ENCODE measurements at regions not wholly inside any gene's neighbourhood (a gene's known extent, or its start where the extent isn't known, plus 50 kb on each side); places are given as distances from the start of the nearest gene placed in this dataset.
A peak's percentile ranks its signal among the peaks of the same experiment; 100 is the strongest.

DNA sequence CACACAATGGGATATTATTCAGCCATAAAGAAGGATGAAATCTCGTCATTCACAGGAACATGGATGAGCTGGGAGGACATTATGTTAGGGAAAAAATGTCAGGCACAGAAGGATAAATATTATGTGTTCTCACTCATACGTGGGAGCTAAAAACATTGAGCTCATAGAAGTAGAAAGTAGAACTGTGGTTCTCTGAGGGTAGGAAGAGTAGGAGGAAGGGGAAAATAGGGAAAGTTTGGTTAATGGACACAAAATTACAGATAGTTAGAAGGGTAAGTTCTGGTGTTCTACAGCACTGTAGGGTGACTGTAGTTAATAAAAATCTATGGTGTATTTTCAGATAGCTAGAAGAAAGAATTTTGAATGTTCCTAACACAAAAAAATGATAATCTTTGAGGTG lies 102.6 kb upstream of the LIPC start:
- H3K4me3 ChIP-seq = no peak overlapping the region
- H3K9me3 ChIP-seq = no peaks in the 10 kb centered on the region
- TF ChIP-seq EP300 (IDR thresholded peaks at IDR 0.05) (no peak), POLR2A (IDR thresholded peaks at IDR 0.05; ENCODE audit: low read depth) (no peak), POLR2AphosphoS5 (IDR thresholded peaks at IDR 0.05) (no peak)
- TF ChIP-seq, protein P1, sequence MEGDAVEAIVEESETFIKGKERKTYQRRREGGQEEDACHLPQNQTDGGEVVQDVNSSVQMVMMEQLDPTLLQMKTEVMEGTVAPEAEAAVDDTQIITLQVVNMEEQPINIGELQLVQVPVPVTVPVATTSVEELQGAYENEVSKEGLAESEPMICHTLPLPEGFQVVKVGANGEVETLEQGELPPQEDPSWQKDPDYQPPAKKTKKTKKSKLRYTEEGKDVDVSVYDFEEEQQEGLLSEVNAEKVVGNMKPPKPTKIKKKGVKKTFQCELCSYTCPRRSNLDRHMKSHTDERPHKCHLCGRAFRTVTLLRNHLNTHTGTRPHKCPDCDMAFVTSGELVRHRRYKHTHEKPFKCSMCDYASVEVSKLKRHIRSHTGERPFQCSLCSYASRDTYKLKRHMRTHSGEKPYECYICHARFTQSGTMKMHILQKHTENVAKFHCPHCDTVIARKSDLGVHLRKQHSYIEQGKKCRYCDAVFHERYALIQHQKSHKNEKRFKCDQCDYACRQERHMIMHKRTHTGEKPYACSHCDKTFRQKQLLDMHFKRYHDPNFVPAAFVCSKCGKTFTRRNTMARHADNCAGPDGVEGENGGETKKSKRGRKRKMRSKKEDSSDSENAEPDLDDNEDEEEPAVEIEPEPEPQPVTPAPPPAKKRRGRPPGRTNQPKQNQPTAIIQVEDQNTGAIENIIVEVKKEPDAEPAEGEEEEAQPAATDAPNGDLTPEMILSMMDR (IDR thresholded peaks at IDR 0.05) = no peak
- intact Hi-C loops (cut with DNase I) = no loop called here
- WGBS = 78% methylated on average over 2 of the region's 2 CpGs
- no peak overlapping the region for H3K27ac ChIP-seq (replicated peaks in 1 of 4)
- H3K27me3 ChIP-seq = no peaks in the 10 kb centered on the region
- peaks cover 35 to 39% (median 37%) of the 10 kb centered on the region in 4 donors for H3K4me1 ChIP-seq
- no peak for DNase-seq (ENCODE audit: extremely low spot score)
- no peaks in the 10 kb centered on the region for H3K36me3 ChIP-seq

DNA sequence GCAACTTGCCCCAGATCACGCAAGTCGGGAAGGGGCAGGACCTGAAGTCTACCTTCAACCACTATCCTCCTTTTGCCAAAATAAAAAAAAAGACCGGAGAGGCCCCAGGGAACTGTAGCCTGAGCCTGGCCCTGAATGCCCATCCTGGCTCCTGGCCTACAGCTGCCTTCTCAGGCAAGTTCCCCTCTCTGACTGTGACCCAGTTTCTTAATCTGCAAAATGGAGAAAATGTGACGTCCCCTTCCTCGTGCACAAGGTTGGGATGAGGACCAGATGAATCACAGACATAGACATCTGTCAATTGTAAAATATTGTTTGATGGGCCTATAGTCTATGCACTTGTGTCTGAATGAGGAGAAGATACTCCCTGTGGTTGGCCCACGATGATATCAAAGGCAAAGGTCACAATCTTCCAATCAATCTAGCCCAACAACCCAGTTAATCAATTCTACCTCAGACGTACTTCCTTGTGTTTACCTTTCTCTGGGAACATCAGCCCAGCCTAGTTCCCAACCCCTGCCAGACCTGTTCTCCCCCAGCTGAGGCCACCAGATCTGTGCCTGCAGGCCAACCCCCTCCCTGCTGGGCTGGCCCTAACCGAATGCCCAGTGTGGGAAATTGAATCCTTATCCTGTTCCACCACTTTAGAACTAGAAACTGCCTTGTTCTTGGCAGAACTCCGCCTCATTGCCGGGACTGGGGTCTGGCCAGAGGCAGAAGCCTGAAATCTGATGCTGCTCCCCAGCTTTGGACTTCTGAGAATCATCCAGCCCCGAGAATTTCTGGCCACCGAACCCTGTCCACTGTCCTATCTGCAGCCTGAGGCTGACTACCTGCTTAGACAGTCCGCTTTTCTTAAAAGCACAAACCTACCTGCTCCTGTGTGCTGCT lies 101.8 kb upstream of the LIPC start:
- no peaks in the 10 kb centered on the region for H3K36me3 ChIP-seq
- DNase-seq (ENCODE audit: extremely low spot score) = peak; percentile 89
- H3K4me3 ChIP-seq = no peak overlapping the region
- no peak for TF ChIP-seq EP300 (IDR thresholded peaks at IDR 0.05)
- H3K4me1 ChIP-seq = peaks cover 35 to 39% (median 37%) of the 10 kb centered on the region in 4 donors
- WGBS = 81% methylated on average over 13 of the region's 13 CpGs
- peak overlapping the region in 3 of 4 donors; percentile 77 to 83 (median 77) for H3K27ac ChIP-seq (replicated peaks in 1 of 4)
- H3K9me3 ChIP-seq = peaks cover 0 to 5% (median 2%) of the 10 kb centered on the region in 4 donors
- intact Hi-C loops (cut with DNase I) = no loop called here
- H3K27me3 ChIP-seq = no peaks in the 10 kb centered on the region

DNA sequence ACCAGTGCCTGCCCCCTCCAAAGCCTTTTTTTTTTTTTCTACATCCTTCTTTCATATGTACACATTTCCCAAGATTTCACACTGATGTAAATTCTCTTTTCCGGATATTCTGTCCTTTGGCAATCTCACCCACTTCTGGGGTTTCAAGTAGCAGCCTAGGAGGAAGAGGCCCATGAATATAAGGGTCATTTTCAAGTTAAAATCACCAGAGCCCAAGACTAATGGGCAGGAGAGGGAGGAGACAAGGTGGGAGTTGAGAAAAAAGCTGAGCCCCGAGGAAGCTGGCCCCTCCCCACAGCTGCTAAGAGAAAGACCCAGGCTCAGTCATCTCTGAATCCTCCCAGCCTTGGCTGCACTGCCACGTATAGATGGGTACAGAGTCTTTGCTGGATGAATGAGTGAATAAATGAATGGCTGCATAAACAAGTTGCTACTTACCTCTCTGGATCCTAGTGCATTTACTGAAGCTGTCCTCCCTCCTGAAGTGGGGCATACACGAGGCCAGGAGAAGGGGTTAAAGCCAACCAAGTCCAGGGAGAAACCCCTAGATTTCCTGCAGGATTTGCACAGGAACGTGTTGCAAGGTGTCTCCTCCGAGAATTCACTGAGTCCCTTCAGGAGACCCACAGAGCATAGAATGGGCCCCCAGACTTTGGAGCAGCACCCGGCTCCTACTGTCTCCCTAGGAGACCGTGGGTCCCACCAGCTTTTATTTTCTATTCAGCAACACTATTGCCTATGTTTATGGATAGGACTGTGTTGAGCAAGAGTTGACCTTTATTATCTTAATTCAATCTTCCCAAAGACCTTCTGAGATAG lies 100.8 kb upstream of the LIPC start:
- H3K4me3 ChIP-seq = no peak overlapping the region

DNA sequence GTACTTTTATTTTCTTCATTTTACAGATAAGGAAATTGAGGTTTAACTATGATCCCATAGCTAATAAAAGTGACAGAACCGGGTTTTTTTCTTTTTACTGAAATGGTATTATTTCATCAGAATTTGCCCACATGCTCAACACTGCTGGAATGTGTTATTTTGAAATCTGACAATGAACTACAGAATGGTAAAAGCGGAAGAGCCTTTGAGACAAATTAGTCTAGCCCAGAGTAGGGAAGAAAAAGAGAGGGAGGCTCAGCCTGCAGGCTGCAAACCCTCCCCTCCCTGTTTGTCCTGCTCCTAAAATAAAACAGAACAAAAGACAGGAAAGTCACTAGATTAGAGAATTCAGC lies 100.3 kb upstream of the LIPC start:
- TF ChIP-seq POLR2AphosphoS5 (IDR thresholded peaks at IDR 0.05) (no peak), EP300 (IDR thresholded peaks at IDR 0.05) (no peak), POLR2A (IDR thresholded peaks at IDR 0.05; ENCODE audit: low read depth) (no peak)
- TF ChIP-seq, protein P1 (IDR thresholded peaks at IDR 0.05) = no peak
- Histone ChIP-seq H3K27me3 (no peaks in the 10 kb centered on the region), H3K36me3 (no peaks in the 10 kb centered on the region), H3K4me1 (peaks cover 35 to 39% (median 37%) of the 10 kb centered on the region in 4 donors), H3K4me3 (peak overlapping the region in 1 of 4 donors; percentile 28), H3K9me3 (peaks cover 0 to 5% (median 2%) of the 10 kb centered on the region in 4 donors), H3K27ac (replicated peaks in 1 of 4) (peak overlapping the region; percentile 77 to 87 (median 80))
- no peak for DNase-seq (ENCODE audit: extremely low spot score)
- intact Hi-C loops (cut with DNase I) = no loop called here
- 43% methylated on average over 2 of the region's 2 CpGs for WGBS

More for the DNA sequence above, 100.8 kb upstream of the LIPC start:
- no peak for TF ChIP-seq POLR2AphosphoS5 (IDR thresholded peaks at IDR 0.05)
- no peak for TF ChIP-seq POLR2A (IDR thresholded peaks at IDR 0.05; ENCODE audit: low read depth)
- TF ChIP-seq, protein P1 (IDR thresholded peaks at IDR 0.05) = no peak
- no peak for TF ChIP-seq EP300 (IDR thresholded peaks at IDR 0.05)
- Histone ChIP-seq H3K27me3 (no peaks in the 10 kb centered on the region), H3K27ac (replicated peaks in 1 of 4) (peak overlapping the region; percentile 77 to 87 (median 80)), H3K36me3 (no peaks in the 10 kb centered on the region), H3K9me3 (peaks cover 0 to 5% (median 2%) of the 10 kb centered on the region in 4 donors), H3K4me1 (peaks cover 35 to 39% (median 37%) of the 10 kb centered on the region in 4 donors)
- DNase-seq (ENCODE audit: extremely low spot score) = peak; percentile 81
- intact Hi-C loops (cut with DNase I) = no loop called here
- 85% methylated on average over 6 of the region's 8 CpGs for WGBS
